ENCODE measurements at regions not wholly inside any gene's neighbourhood (a gene's known extent, or its start where the extent isn't known, plus 50 kb on each side); places are given as distances from the start of the nearest gene placed in this dataset.
"Not testable (repeated sequence)": the region's sequence is repeated elsewhere in the genome, so short reads cannot be mapped to it uniquely, and the experiment has no call there.

DNA sequence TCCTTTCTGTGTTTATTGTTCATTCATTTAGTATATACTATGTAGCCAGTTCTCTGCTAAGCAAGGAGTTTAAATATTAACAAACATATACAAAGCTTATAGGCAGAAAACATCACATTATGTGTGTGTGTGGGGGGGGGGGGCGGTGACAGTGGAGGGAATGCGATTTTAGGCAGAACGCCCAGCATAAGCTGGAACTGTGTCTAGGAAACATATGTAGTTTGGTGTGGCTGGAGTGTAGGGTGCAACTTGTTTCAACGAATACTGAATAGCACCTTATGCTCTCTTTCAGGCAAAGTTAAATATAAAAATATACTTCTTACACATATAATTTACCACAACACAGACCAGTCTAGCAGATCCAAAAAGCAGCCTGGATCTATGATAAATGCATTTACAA is 980.6 kb downstream of the SLC6A15 start:
- no peak for DNase-seq (ENCODE audit: low read depth in 2 of 2)

DNA sequence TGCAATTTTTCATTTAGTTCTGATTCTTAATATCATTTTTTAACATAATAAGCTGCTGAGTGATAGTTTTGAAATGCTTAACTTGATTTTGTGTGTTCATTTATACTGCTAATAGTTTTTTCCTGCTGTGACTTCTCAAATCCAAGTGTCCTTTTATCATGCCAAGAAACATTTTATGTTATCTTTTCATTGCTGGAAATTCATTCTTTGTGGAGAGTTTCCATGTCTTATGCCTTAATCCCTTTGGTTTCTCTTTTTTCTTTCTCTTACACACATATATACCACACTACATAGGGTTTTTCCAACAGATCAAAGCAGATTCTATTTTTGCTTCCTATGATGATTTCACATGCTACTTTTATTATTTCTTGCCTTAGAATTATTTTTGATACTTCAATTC is 981.1 kb downstream of the SLC6A15 start:
- DNase-seq (ENCODE audit: low read depth in 2 of 2), result no peak

DNA sequence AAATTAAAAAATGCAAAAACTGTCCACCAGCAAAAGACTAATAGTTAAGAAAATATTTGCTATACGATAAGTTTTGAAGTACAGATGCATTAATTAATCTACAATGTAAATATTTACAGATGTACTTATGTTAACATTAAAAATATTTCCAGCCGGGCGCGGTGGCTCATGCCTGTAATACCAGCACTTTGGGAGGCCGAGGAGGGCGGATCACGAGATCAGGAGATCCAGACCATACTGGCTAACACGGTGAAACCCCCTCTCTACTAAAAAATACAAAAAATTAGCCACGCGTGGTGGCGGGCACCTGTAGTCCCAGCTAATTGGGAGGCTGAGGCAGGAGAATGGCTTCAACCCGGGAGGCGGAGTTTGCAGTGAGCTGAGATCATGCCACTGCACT is 982.8 kb downstream of the SLC6A15 start:
- DNase-seq (ENCODE audit: low read depth in 2 of 2), result not testable (repeated sequence)

DNA sequence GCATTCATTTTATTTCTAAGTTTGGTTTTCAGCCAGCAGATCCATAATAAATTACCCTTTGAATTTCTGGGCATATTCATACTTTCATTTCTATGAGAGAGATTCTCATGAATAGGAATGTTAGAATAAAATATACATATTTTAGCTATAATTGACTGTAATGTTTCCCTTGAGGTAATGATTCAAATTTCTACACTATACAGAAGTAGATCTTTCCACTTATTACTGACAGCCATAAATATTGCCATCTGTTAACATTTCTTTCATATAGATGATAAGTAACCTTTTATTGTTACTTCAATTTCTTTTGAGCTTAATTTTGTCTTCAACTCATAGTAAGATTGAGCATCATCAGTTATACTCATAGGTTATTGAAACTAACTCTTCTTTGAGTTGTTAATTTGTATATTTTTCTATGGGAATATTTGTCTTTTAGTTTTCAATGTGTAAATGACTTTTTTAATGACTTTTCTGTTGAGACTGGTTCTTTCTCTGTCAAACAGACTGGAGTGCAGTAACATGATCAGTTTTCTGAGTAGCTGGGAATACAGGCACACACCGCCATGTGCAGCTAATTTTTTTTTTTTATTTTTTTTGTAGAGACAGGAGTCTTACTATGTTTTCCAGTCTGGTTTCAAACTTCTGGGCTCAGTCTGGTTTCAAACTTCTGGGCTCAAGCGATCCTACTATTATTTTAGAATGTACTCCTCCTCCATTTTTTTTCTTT is 991.6 kb downstream of the SLC6A15 start:
- no peak for DNase-seq (ENCODE audit: low read depth in 2 of 2)

DNA sequence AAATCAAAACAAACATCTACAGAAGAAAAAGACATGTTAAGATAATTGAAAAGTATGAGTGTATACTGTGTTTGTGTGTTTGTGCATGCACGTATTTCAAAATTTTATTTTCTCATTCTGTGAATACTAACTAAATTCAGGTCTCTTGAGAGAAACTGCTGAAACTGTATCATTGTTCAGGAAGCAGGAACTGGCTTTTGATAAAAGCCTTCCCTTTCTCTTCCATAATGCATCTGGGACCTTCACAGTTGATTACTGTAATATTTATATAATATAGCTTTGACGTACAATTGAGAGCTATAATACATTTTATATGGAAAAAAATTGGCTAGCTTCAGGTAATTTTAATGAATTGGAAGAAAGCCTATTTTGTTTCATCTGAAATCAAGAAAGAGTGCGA is 993.5 kb downstream of the SLC6A15 start:
- DNase-seq (ENCODE audit: low read depth in 2 of 2), result no peak

DNA sequence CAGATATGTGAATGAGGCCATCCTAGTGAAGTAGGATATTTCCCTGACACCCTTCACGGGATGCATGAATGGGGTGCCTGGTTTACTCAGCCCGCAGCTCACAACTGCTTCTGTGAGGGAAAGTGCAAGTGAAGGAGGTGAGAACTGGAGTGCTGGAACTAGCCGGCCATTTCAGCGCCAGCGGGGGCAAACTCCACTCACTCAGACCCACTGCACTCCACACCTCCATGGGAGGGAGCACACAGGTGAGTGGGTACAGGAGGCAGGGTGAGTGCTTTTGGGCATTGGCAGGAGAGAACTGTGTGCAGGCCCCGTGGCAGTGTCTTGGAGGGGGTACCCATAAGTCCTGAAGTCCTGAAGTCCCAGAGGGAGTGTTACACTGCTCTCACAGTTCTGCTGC is 1008.4 kb downstream of the SLC6A15 start:
- no peak for DNase-seq (ENCODE audit: low read depth in 2 of 2)

DNA sequence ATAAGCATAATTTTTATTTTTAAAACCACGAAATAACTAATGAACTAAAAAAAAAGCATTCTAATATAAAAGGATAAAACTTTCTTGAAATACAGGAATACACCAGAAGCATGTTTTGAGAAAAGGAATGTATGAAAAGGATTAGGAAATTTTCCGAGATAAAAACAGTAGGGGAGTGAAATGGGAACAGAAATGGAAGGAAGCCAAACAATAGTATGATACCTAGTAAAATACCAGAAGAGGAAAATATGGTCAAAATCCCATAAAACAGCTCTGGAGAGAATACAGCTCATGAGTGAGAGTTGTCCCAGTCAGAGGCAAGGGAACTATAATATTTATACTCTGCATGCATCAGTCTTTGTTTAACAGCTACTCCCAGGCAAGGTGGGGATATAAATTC is 1016.2 kb downstream of the SLC6A15 start:
- no peak for DNase-seq (ENCODE audit: low read depth in 2 of 2)

DNA sequence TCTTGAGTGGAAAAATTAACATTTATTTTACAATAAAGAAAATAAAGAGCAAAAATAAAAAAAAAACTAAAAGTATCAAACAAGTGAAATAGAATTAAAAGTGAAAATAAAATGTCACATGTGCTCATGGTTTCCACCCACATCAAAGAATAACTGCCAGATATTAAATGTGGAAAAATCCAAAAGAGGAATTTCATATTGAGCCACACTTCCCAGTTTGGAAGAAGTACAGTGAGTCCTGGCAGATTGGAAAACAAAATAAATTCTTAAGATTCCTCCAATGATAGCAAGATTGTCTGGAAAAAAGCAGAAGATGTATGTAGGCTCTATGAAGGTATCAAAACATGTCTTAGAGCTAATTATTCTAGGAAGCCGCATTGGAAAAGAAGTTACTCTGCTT is 1019.5 kb downstream of the SLC6A15 start:
- no peak for DNase-seq (ENCODE audit: low read depth in 2 of 2)

DNA sequence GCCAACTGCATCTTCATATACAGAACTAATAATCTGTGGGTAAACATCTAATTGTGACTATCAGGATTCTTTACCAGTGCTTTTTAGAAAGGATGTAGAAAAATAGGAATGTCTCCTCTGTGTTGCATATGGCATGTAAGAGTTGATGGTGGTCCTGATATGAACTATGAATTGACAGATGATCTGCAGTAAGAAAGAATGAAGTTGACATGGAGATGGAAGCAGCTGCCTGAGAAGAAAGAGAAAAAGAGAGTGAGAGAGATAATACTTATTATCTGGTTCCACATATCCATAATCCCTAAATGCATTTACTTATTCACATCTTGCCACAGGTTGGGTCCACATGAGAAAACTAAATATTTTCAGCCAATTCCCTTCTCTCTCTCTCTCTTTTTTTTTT is 1022.9 kb downstream of the SLC6A15 start:
- no peak for DNase-seq (ENCODE audit: low read depth in 2 of 2)

DNA sequence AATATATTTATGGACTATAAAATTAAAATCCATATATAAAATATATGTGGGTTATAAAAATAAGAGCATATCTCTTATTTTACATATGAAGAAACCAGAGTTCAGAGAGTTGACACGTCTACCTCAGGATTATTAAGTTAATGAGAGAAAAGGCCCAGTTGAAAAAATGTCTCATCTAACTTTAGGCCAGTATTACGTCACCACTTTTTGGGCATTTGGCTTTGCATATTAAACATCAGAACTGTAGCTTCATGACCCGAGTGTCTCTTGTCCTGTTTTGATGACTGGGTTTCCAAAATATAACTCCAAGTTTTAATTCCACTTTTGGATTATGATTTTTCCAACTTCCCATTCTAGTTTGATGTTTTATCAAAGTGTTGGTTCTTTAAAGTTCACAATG is 1026.1 kb downstream of the SLC6A15 start:
- DNase-seq (ENCODE audit: low read depth in 2 of 2), result no peak

DNA sequence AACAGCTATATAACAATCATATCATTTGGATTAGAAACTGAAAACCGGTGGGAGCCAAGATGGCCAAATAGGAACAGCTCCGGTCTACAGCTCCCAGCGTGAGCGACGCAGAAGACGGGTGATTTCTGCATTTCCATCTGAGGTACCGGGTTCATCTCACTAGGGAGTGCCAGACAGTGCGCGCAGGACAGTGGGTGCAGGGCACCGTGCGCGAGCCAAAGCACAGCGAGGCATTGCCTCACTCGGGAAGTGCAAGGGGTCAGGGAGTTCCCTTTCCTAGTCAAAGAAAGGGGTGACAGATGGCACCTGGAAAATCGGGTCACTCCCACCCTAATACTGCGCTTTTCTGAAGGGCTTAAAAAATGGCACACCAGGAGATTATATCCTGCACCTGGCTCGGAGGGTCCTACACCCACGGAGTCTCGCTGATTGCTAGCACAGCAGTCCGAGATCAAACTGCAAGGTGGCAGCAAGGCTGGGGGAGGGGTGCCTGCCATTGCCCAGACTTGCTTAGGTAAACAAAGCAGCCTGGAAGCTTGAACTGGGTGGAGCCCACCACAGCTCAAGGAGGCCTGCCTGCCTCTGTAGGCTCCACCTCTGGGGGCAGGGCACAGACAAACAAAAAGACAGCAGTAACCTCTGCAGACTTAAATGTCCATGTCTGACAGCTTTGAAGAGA is 1041.5 kb downstream of the SLC6A15 start:
- DNase-seq (ENCODE audit: low read depth in 2 of 2), result not testable (repeated sequence)

DNA sequence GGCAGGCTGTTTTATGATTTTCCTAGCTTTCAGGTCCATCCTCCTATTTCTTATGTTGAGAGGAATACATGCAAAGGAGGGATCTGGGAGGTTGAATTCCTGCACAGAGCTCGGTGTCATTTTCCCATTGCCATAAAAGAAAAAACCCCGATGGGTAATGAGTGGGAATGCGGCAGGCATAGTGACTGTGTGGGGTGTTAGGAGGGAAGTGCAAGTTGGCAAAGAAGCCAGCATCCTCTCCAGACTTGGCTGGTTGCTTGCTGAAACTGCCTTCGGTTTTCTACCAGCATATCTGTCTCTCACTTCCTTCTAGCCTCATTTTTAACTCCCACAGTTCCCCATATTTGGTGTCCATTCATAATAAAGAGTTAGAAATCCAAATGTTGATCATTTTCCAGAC is 1046.1 kb downstream of the SLC6A15 start:
- DNase-seq (ENCODE audit: low read depth in 2 of 2), result no peak

DNA sequence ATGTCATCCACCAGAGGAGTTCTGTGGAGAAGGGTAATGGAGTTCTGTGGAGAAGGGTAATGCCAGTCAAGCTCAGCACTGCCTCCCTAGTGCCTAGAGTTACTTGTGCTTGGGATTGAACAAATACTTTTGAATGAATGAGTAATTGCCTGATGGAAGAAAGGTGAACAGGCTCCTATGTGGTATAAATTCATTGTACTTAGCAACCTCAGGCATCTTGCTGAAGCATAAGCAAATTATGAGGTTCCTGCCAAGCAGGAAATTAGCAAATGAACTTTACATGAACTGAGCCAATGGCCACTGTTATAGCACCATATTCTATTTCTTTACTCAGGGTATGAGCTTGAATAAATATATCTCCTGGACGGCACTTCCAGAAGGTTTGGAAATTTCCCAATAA is 1047.2 kb downstream of the SLC6A15 start:
- DNase-seq (ENCODE audit: low read depth in 2 of 2), result no peak

DNA sequence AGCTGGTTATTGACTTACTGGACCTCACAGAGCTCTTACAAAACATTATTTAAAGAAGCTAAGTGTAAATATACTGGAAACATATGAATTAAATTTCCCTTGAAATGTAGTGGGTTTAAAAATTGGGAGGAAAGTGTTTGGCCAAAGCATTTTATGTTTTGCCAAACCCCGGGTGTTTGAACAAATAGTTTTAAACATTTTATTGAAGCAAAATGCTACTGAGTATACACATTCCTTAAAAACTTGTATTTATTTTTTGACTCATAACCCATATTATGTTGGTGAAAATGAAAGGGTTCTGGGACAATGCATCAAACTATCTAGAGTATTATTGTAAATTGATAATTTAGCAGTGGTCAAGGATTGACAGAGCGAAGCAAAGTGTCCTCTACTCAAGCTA is 1048.5 kb downstream of the SLC6A15 start:
- DNase-seq (ENCODE audit: low read depth in 2 of 2), result no peak

DNA sequence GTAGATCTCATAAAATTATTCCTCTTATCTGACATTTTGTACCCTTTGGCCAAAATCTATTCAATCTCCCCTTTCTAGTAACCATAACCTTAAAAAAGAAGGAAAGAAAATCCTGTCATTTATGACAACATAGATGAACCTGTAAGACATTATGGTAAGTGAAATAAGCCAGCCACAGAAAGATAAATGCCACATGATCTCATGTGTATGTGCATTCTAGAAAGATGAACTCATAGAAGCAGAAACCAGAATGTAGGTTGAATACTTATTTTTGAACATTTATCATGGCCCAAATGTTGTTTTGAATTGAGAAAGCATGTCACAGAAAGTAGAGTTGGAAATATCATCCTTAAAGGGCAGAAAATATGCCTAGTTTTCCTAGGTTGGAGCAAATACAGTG is 1053.6 kb downstream of the SLC6A15 start:
- no peak for DNase-seq (ENCODE audit: low read depth in 2 of 2)

DNA sequence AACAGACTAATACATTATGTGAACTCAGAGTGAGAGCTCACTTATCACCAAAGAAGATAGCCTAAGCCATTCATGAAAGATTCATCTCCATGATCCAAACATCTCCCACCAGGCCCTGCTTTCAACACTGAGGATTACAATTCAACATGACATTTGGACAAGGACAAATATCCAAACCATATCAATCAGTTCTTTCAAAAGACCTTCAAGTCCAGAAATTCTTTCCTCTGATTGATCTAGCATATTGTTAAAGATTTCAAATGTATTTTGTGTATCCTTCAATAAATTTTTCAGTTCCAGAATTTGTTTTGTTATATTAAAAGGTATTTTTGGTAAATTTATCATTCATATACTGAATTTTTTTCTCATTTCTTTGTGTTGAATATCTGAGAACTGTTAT is 1055.8 kb downstream of the SLC6A15 start:
- DNase-seq (ENCODE audit: low read depth in 2 of 2), result no peak

DNA sequence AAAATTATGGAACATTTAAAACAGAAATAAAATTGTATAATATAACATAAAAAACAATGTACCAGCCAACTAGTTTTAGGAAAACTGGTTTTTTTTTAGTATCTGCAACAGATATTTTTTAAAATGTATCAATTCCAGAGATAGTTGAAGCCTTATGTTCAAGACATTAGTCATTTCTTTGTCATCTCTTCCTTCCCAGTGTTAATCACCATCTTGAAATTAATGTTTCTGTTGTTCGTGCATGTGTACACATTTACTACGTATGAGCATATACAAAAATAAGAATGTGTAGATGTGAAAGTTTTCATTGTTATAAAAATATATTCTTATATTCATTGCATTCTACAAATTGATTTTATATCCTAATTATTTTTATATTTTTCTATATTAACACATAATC is 1062.1 kb downstream of the SLC6A15 start:
- no peak for DNase-seq (ENCODE audit: low read depth in 2 of 2)

DNA sequence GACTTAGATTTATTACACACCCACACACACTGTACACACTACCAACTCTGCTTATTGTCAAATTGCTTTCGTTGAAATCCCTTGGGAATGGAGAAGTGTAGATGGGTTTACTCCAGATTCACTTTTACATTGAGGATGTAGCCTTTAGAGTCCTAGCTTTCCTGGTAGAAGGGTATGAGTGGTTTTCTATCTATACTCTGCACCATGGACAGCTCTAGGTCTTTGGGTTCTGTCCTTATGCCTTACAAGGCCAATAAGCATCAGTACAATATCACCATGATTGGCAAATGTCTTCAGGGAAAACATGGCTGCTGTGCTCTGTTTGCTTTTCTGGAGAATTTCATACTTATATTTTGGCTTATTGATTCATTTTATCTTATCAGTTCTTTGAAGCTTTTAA is 1063.9 kb downstream of the SLC6A15 start:
- no peak for DNase-seq (ENCODE audit: low read depth in 2 of 2)

DNA sequence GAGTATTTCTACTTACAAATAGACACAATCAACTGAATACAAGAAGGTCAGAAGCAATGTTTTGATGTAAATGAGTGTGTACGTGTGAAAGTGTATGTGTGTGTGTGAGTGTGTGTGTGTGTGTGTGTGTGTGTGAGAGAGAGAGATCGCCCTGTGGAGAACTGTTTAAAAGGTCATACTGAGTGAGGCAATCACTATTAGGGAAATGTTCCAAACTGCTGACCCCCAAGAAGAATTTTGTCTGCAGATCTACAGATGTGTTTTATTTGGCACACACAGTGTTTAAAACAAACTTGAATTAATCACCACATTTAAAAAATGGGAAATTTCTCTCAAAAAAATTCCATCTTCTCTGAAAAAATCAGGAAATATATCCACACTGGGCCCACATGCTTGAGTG is 1069.1 kb downstream of the SLC6A15 start:
- no peak for DNase-seq (ENCODE audit: low read depth in 2 of 2)

DNA sequence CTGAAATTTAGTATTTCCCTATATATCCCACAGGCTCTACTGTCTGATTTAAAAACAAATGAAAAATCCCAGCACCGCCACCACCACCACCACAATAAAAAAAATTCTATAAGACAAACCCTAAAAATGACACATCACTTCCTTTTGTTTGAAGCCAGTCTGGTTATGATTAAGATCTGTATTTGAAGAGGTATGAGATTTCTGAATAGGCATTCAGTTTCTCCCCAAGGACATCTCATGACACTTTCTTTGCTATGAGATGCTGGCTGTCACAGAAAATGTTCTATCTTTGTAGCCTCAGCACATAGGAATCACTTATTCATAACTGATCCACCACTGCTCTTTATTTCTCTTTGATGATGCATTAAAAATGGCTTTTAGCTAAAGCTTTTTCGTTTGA is 1071.0 kb downstream of the SLC6A15 start:
- DNase-seq (ENCODE audit: low read depth in 2 of 2), result no peak

DNA sequence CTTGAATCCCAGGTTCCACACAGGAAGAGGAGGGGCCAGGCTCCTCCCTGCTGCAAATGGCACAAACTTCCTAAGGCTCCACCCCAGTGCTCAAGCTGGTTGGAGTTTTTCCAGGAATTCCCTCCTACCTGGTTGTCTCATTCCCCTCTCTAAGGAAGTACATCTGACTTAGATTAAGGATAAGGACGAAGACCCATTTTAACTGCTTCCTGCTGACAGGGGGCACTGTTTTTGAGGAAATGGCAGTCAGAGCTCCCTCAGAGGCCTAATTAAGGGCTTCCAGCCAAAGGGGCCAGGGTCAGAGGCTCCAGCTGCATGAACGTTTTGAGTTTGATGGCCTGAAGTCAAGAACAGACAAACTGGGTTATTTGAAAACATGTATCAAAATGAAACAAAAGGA is 1084.7 kb downstream of the SLC6A15 start:
- no peak for DNase-seq (ENCODE audit: low read depth in 2 of 2)

DNA sequence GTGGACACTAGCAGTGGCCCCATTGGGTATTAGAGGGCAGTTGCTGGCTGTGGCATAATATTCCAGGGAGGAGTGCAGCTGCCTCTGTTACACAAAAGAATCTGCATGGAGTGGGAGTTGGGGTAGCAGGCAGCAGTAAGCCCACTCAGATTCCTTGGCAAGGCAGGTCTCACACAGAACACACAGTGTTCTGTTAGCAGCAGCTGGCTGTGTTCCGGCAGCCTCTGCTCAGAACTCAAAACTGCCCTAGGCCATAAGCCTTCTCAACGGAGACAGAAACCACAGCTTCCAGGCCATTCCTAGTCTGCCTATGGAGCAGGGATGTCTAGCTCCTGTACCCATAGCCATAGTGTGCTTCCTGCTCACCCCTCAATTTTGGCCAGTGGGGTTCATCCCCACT is 1085.4 kb downstream of the SLC6A15 start:
- DNase-seq (ENCODE audit: low read depth in 2 of 2), result no peak

DNA sequence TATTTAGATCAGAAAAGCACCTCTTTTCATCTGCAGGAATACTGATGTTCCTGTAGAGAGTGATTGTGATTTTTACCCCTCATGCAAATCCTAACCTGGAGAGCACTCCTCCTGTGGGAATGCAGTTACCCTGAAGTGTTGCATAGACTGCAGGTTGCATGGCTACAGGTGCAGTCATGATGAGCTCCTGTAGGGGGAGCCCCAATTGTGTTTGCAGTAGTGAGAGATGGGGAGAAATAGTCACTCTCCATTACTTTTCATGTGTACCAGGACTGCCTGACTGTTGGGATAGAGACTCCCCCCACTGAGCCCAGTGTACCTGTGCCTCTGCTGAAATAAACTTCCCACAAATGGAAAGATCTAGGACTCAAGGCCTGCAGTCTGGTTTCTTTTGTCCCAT is 1086.5 kb downstream of the SLC6A15 start:
- peak in 1 of 2 experiments; percentile 7 for DNase-seq (ENCODE audit: low read depth in 2 of 2)
